Coronary artery (tissue), 2 donors: ENCODE measurements at regions not wholly inside any gene's neighbourhood (a gene's known extent, or its start where the extent isn't known, plus 50 kb on each side); places are given as distances from the start of the nearest gene placed in this dataset.
"Not testable (repeated sequence)": the region's sequence is repeated elsewhere in the genome, so short reads cannot be mapped to it uniquely, and the experiment has no call there.

Source experiments
- DNase-seq: peaks from one replicate; pipeline ENCODE4 v3.0.0-alpha.2; 2017; ENCODE audit warnings: low spot score
- H3K27ac ChIP-seq, 2 donors: fragments of 200-600 bp; sonication (generic); one replicate each; pipeline ENCODE4 v1.5.1; 2016 to 2019
- H3K4me3 ChIP-seq: fragments of 200-600 bp; sonication (generic); 2 replicates; pipeline ENCODE4 v1.5.1; 2016; ENCODE audit warnings: mild to moderate bottlenecking, moderate library complexity
- CTCF ChIP-seq: fragments of 200-600 bp; sonication (generic); IDR thresholded peaks from one replicate; pipeline ENCODE4 v1.5.1; 2019; ENCODE audit warnings: antibody characterized with exemption

- H3K27ac ChIP-seq: no peak overlapping the region
- no peak for TF ChIP-seq CTCF
- no peak for DNase-seq
- H3K4me3 ChIP-seq: no peak overlapping the region
Observed at GRCh38 chr11:46212720-46213119, 64.7 kb upstream of the CREB3L1 start.

- no peak for DNase-seq
- Histone ChIP-seq H3K4me3 (no peak overlapping the region), H3K27ac (no peak overlapping the region)
- TF ChIP-seq CTCF: no peak
Observed at GRCh38 chr11:46210856-46211255, 66.6 kb upstream of the CREB3L1 start.

GRCh38 chr11:46210133-46210636 lies 67.3 kb upstream of the CREB3L1 start:
- TF ChIP-seq CTCF: no peak
- Histone ChIP-seq H3K27ac (no peak overlapping the region), H3K4me3 (no peak overlapping the region)
- DNase-seq: no peak

GRCh38 chr11:46209624-46210023 lies 67.8 kb upstream of the CREB3L1 start:
- not testable (repeated sequence) for DNase-seq, H3K27ac ChIP-seq, H3K4me3 ChIP-seq

GRCh38 chr11:46208803-46209202 lies 68.7 kb upstream of the CREB3L1 start:
- Histone ChIP-seq H3K27ac (no peak overlapping the region), H3K4me3 (no peak overlapping the region)
- DNase-seq: no peak
- no peak for TF ChIP-seq CTCF

- DNase-seq: no peak
- no peak overlapping the region for H3K4me3 ChIP-seq
- TF ChIP-seq CTCF: no peak
- no peak overlapping the region for H3K27ac ChIP-seq
Observed at GRCh38 chr11:46207270-46207669, 70.2 kb upstream of the CREB3L1 start.

GRCh38 chr11:46204415-46204814 lies 73.0 kb upstream of the CREB3L1 start:
- not testable (repeated sequence) for DNase-seq

GRCh38 chr11:46203746-46204145 lies 73.7 kb upstream of the CREB3L1 start:
- no peak overlapping the region for H3K4me3 ChIP-seq
- TF ChIP-seq CTCF: no peak
- no peak for DNase-seq
- no peak overlapping the region for H3K27ac ChIP-seq

More at GRCh38 chr11:46204415-46204814, 73.0 kb upstream of the CREB3L1 start:
- not testable (repeated sequence) for H3K4me3 ChIP-seq, H3K27ac ChIP-seq
